Middle frontal gyrus (tissue), 1 donor: ENCODE measurements at regions not wholly inside any gene's neighbourhood (a gene's known extent, or its start where the extent isn't known, plus 50 kb on each side); places are given as distances from the start of the nearest gene placed in this dataset.
"Not testable (repeated sequence)": the region's sequence is repeated elsewhere in the genome, so short reads cannot be mapped to it uniquely, and the experiment has no call there.

Source experiments
- DNase-seq: peaks from one replicate; pipeline ENCODE4 v3.0.0-alpha.2; 2015; ENCODE audit warnings: low spot score; ENCODE audit errors: extremely low spot score

- no peak for DNase-seq
Measured at GRCh38 chr1:90824551-90824950, 107.4 kb upstream of the BARHL2 start.

DNA sequence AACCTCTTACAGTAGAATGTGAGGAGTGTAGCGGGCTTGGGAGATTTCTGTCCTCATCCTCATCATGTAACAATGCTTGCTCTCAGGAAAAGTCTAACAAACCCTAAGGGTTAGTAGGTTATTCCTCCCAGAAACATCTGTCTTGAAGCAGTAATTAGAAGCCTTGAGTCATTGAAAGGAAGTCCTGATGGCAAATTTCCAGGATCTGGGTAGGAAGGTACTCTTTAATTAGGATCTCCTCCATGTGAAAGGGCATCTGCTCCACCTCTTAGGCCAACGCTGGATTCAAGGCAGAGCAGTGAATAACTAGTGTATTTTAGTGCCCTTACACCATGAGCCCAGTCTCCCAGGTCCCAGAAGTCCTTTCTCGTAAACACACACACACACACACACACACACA is 106.6 kb upstream of the BARHL2 start:
- no peak for DNase-seq

DNA sequence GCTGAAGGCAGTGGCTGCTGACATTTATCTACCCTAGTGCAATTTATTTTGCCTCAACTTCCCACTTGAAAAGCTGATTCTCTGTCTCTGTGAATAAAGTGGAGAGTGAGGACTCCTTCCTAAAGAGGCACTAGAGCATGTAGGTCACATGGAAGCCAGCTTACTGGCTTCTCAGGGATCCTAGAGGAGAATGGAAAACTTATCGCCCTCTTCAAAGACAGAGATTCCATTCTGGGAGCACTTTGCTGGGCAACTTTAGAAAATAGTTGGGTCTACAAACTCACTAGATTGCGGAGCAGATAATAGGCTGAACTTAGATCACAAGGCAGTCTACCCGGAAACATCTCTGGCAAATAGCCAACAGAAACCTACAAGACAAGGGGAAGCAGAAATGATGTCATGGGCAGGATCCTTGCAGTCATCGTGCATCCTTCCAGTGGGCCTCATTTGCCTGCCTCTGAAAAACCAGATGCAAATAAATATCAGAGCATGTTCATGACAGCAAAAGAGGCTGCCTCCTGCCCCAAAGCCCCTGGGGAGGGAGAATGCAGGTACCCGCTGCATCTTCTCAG is 104.8 kb upstream of the BARHL2 start:
- no peak for DNase-seq

DNA sequence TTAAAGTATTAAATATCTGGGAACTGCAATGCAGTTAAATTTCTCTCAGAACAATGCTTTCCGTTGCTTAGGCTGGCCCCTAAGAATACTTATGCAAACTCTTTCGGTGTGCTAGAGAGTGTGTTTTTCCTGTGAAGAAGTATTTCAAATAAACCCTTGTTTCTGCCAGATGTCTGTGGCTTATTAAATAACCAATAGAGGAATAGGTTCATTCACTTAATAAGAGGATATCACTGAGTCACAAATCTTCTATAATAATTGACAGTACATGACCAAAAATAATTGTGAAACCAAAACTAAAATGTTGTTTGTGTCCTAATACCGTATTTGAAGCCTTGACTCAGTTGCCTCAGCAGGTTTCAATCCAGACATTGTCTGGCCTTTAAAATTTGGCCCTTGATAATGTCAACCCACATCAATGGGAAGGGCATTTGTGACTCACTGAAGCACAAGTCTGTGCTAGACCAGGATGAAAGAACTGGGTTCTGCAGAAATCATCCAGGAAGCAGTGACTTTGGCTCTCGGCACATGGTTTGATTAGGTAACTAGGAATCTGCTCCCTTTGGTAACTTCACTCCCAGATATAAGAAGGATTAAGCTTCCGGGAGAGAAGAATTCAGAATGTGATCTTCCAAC is 104.2 kb upstream of the BARHL2 start:
- no peak for DNase-seq

- DNase-seq: no peak
Measured at GRCh38 chr1:90820745-90821144, 103.6 kb upstream of the BARHL2 start.

DNA sequence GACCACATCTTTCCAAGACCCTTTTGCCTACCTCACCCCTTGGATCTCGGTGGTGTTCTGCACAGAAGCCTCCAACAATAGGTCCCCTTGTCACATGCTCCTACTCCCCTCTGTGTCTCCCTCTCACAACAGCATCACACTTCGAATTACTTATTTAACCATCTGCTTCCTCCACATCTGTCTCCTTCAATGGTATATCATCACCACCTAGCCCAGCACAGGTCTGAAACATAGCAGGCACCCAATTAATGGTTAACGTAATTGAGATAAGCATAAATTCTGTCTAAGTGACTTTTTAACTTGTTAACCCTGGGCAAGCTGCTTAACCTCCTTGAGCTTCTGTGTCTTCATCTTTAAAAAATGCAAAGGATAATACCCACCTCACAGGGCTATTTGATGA is 100.3 kb upstream of the BARHL2 start:
- DNase-seq: no peak

DNA sequence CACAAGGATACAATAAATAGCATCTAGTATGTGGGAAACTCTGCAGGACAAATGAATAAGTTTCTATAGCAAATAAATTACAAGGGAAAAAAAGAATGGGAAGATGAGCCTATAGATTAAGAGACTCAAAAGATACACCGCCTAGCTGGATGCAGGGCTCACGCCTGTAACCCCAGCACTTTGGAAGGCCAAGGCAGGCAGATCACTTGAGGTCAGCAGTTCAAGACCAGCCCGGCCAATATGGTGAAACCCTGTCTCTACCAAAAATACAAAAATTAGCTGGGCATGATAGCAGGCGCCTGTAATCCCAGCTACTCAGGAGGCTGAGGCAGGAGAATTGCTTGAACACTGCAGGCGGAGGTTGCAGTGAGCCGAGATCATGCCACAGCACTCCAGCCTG is 95.1 kb upstream of the BARHL2 start:
- DNase-seq: not testable (repeated sequence)

DNA sequence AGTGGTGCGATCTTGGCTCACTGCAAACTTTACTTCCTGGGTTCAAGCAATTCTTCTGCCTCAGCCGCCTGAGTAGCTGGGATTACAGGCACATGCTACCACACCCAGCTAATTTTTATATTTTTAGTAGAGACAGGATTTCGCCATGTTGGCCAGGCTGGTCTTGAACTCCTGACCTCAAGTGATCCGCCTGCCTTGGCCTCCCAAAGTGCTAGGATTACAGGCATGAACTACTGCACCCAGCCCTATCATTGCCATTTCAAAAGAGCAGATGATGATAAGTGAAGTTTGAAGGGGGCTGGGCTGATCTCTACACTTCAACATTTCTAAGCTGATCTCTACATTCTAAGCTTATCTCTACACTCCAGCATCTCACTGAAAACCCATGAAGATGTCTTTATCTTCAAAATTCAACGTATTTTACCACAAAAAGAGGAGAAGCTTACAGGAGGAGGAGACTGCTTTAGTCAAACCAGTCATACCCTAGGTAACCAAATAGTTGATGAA is 94.4 kb upstream of the BARHL2 start:
- DNase-seq: not testable (repeated sequence)

GRCh38 chr1:90810681-90811080 is 93.6 kb upstream of the BARHL2 start:
- no peak for DNase-seq

DNA sequence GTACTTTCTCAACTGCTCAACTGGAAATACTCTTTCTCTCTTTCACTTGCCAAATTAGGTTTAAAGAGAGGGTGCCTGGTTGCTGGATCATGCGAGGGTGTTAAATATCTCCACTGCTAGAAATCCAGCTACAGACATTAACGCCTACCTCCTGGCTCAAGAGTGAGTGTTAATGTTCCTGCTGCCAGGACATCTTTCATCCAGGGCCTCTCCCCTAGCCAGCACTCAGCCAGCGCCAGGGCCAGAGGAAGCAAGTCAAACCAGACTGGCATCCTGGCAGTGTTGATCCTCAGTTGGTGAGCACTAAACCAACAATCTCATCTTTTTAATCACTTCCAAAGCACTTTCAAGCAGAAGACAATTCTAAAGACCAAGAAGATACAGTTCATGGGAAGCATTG is 92.9 kb upstream of the BARHL2 start:
- peak; percentile 11 for DNase-seq

DNA sequence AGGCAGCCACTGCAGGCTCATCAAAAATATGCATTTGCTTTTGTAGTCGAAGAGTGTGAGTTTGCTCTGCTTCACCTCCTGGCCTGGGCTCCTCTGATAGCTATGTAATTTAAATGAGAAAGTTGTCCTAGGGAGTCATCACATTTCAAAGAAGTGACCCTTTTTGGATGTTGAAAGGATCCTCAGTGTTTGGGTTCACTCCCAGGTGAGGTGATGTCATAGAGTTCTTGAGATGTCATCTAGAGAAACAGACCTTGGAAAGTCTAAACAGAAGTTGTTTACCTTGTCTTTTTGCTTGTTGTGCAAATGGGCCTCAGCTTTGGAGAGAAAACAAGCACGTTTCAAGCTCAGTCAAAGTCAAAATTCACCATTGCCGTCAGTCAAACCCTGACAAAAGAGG is 92.0 kb upstream of the BARHL2 start:
- no peak for DNase-seq

GRCh38 chr1:90807329-90807728 is 90.2 kb upstream of the BARHL2 start:
- no peak for DNase-seq

GRCh38 chr1:90802622-90803021 is 85.5 kb upstream of the BARHL2 start:
- DNase-seq: no peak

GRCh38 chr1:90800012-90800717 is 83.1 kb upstream of the BARHL2 start:
- no peak for DNase-seq

- DNase-seq: no peak
Measured at GRCh38 chr1:90799326-90799725, 82.2 kb upstream of the BARHL2 start.

GRCh38 chr1:90798883-90799282 is 81.8 kb upstream of the BARHL2 start:
- DNase-seq: no peak

GRCh38 chr1:90798344-90798743 is 81.2 kb upstream of the BARHL2 start:
- no peak for DNase-seq

GRCh38 chr1:90795431-90795830 is 78.3 kb upstream of the BARHL2 start:
- no peak for DNase-seq

GRCh38 chr1:90786709-90787108 is 69.6 kb upstream of the BARHL2 start:
- no peak for DNase-seq

DNA sequence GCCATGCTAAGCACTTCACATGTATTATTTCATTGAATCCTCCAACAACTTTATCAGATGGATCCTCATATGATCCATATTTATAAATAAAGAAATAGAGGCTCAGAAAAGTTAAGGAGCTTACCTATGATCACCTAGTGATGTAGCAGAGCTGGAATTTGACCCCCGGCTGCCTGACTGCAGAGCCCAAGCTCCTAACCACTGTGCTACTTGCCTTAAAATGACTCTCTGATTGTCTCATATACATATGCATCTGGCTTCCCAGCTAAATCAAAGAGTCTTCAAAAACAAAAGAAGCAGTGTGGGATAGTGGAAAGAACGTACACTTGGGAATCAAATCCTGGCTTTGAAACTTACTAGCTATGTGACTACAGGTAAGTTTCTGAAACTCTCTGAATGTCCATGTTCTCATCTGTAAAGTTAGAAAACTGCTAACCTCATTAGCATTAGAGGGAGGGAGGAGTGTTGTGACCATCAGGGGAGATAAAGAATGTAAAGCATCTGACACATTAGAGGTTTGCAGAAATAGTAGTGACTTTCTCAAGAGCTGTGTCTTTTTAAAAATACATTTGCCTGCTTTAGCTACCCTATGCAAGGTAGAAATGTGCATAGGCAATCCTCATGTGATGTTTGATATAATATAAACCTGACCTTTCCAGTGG is 67.2 kb upstream of the BARHL2 start:
- no peak for DNase-seq

GRCh38 chr1:90783181-90783580 is 66.1 kb upstream of the BARHL2 start:
- no peak for DNase-seq

DNA sequence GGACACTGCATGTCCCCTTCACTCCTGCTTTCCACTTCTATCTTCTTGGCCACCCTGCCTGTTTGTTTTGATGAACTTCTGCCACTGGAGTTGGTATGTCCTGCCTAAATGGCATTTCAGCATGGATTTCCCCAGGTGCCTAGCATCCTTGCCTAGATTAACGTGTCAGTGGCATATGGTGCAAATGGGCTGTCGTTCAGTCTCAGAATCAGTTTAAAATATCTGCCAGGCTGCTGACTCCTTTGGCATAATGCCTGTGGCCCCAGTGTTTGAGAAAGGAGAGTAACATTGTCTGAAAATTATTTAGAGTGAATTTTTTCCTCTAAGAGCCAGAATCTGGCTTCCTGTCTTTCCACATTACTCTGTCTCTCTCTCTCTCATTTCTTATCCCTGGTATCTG is 64.9 kb upstream of the BARHL2 start:
- DNase-seq: no peak
